Karpas-422 (cell line): ENCODE measurements at regions not wholly inside any gene's neighbourhood (a gene's known extent, or its start where the extent isn't known, plus 50 kb on each side); places are given as distances from the start of the nearest gene placed in this dataset.

Source experiments
- DNase-seq: peaks from one replicate; pipeline ENCODE4 v3.0.0-alpha.2; 2015
- H2AFZ ChIP-seq: fragments of 200-600 bp; sonication (generic); 2 replicates; pipeline ENCODE4 v1.6.1; 2014; ENCODE audit warnings: antibody characterized with exemption, low read length, mixed read lengths
- H3K27ac ChIP-seq: fragments of 200-600 bp; sonication (generic); 2 replicates; pipeline ENCODE4 v1.5.1; 2014; ENCODE audit warnings: mild to moderate bottlenecking, low read length, moderate library complexity
- H3K27me3 ChIP-seq: fragments of 200-600 bp; sonication (generic); 2 replicates; pipeline ENCODE4 v1.6.1; 2014; ENCODE audit warnings: low read length, mixed read lengths
- H3K36me3 ChIP-seq: fragments of 200-600 bp; sonication (generic); 2 replicates; pipeline ENCODE4 v1.6.1; 2014; ENCODE audit warnings: low read length, mixed read lengths; ENCODE audit not compliant: insufficient read depth
- H3K4me1 ChIP-seq: fragments of 200-600 bp; sonication (generic); 2 replicates; pipeline ENCODE4 v1.6.1; 2014; ENCODE audit warnings: mild to moderate bottlenecking, low read length, mixed read lengths
- H3K4me2 ChIP-seq: fragments of 200-600 bp; sonication (generic); 2 replicates; pipeline ENCODE4 v1.6.1; 2014; ENCODE audit warnings: low read length, low read depth, mild to moderate bottlenecking; ENCODE audit not compliant: poor library complexity, severe bottlenecking
- H3K4me3 ChIP-seq: fragments of 200-600 bp; sonication (generic); 2 replicates; pipeline ENCODE4 v1.5.1; 2014; ENCODE audit warnings: mild to moderate bottlenecking, antibody characterized with exemption, low read length, mixed read lengths
- H3K79me2 ChIP-seq: fragments of 200-600 bp; sonication (generic); 2 replicates; pipeline ENCODE4 v1.6.1; 2014; ENCODE audit warnings: mild to moderate bottlenecking, low read length, mixed read lengths
- H3K9ac ChIP-seq: fragments of 200-600 bp; sonication (generic); 2 replicates; pipeline ENCODE4 v1.6.0; 2014; ENCODE audit warnings: low read length
- H3K9me2 ChIP-seq: fragments of 200-600 bp; sonication (generic), shearing (Covaris generic); replicated peaks from 2 replicates; pipeline ENCODE4 v1.6.0; 2014; ENCODE audit warnings: mild to moderate bottlenecking, low read length, moderate library complexity; ENCODE audit not compliant: insufficient read depth
- H3K9me3 ChIP-seq: fragments of 300-700, 200-600 bp; sonication (generic); 2 replicates; pipeline ENCODE4 v1.6.1; 2014; ENCODE audit warnings: low read length, mixed read lengths
- H4K20me1 ChIP-seq: fragments of 200-600 bp; sonication (generic); 2 replicates; pipeline ENCODE4 v1.6.1; 2014; ENCODE audit warnings: mild to moderate bottlenecking, antibody characterized with exemption, low read length, low read depth; ENCODE audit not compliant: insufficient read depth

DNA sequence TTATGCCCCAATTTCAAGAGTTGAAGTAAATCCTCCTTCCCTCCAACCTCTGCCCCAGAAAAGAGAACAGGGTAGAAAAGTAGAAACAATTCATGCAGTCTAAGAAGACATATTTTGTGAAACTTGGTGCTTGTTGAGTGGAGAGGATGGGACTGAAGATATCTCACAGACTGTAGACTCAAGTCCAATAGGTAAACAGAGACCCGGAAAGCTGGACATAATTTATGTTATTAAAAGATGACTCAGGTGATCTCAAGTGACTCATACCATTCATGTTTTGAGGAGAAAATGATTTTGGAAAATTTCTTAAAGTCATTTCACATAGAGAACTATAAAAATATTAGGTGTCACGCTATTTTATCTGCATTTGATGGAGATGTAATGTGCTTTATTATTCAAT lies 203.1 kb upstream of the SOX9 start:
- Histone ChIP-seq H3K9me3 (no peaks in the 10 kb centered on the region), H3K9me2 (no peaks in the 10 kb centered on the region), H3K27ac (no peak overlapping the region), H4K20me1 (no peaks in the 10 kb centered on the region), H3K4me1 (no peaks in the 10 kb centered on the region), H3K4me2 (no peak overlapping the region), H3K36me3 (no peaks in the 10 kb centered on the region), H3K79me2 (no peaks in the 10 kb centered on the region), H2AFZ (no peak overlapping the region), H3K4me3 (no peak overlapping the region), H3K9ac (no peak overlapping the region), H3K27me3 (no peaks in the 10 kb centered on the region)
- DNase-seq = no peak

- H3K4me3 ChIP-seq = no peak overlapping the region
- no peaks in the 10 kb centered on the region for H3K27me3 ChIP-seq
- no peak for DNase-seq
- H3K9me2 ChIP-seq = no peaks in the 10 kb centered on the region
- no peaks in the 10 kb centered on the region for H3K4me1 ChIP-seq
- no peaks in the 10 kb centered on the region for H3K79me2 ChIP-seq
- H4K20me1 ChIP-seq = no peaks in the 10 kb centered on the region
- H3K36me3 ChIP-seq = no peaks in the 10 kb centered on the region
- no peak overlapping the region for H3K27ac ChIP-seq
- no peaks in the 10 kb centered on the region for H3K9me3 ChIP-seq
- no peak overlapping the region for H2AFZ ChIP-seq
- no peak overlapping the region for H3K9ac ChIP-seq
- no peak overlapping the region for H3K4me2 ChIP-seq
These were observed 201.6 kb upstream of the SOX9 start for GRCh38 chr17:71919186-71919585.

- no peaks in the 10 kb centered on the region for H3K27me3 ChIP-seq
- H3K9me3 ChIP-seq = no peaks in the 10 kb centered on the region
- H3K4me2 ChIP-seq = no peak overlapping the region
- no peaks in the 10 kb centered on the region for H3K36me3 ChIP-seq
- no peak overlapping the region for H3K9ac ChIP-seq
- no peak overlapping the region for H3K4me3 ChIP-seq
- no peaks in the 10 kb centered on the region for H3K9me2 ChIP-seq
- H3K4me1 ChIP-seq = no peaks in the 10 kb centered on the region
- no peaks in the 10 kb centered on the region for H3K79me2 ChIP-seq
- no peak overlapping the region for H3K27ac ChIP-seq
- no peak overlapping the region for H2AFZ ChIP-seq
- H4K20me1 ChIP-seq = no peaks in the 10 kb centered on the region
- no peak for DNase-seq
These were observed 200.9 kb upstream of the SOX9 start for GRCh38 chr17:71919896-71920295.

DNA sequence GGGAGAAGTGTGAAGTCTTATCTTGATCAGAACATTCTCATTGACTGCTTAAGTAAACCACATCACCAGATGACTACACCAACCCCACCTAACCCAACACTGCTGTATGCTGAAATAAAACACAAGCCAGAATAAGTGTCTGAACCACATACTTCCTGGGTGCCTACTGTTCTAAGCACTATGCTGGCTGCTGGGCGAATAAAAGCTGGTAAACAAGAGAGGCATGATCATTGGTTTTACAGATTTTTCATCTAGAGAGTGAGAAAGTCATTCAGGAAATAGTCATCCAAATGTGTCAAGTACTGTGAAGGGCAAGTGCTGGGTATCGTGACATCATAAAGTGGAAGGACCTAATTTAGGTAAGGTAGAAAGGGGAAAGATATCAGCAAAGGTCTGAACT lies 199.0 kb upstream of the SOX9 start:
- no peaks in the 10 kb centered on the region for H3K9me2 ChIP-seq
- no peak overlapping the region for H3K4me3 ChIP-seq
- no peak overlapping the region for H3K9ac ChIP-seq
- H3K4me2 ChIP-seq = no peak overlapping the region
- H2AFZ ChIP-seq = no peak overlapping the region
- H3K36me3 ChIP-seq = no peaks in the 10 kb centered on the region
- H3K9me3 ChIP-seq = no peaks in the 10 kb centered on the region
- no peaks in the 10 kb centered on the region for H3K79me2 ChIP-seq
- H4K20me1 ChIP-seq = no peaks in the 10 kb centered on the region
- no peaks in the 10 kb centered on the region for H3K4me1 ChIP-seq
- H3K27me3 ChIP-seq = no peaks in the 10 kb centered on the region
- no peak for DNase-seq
- H3K27ac ChIP-seq = no peak overlapping the region

GRCh38 chr17:71922439-71922838 lies 198.4 kb upstream of the SOX9 start:
- no peak for DNase-seq
- H2AFZ ChIP-seq = no peak overlapping the region

DNA sequence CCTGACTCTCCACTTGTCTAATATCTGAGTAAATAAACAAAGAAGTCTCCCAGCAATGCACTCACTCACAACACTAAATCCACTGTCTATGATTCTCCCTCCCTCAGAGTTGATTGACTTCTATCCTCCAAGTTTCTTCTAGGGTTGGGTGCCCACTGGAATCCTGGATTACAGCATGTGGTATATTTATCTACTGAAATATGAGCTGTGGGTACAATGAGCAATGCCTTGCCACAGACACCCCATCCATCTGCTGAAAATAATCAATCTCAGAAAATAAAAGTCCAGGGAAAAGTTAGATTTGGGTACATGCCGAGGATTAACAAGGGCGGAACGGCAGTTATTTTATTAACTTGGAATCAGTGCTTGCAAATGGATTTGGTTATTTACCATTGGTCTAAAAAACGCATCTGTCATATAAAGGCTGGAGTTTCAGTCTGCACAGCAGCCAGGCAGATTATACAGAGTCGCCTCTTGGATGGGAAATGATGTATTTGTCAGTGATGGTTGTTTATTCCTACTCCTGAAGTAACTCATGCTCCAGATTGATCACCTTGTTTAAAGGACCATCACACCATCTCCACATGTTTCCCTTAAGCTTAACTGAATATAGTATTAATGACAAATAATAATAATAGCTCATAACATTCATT lies 193.9 kb upstream of the SOX9 start:
- H3K79me2 ChIP-seq = no peaks in the 10 kb centered on the region
- no peaks in the 10 kb centered on the region for H3K9me3 ChIP-seq
- H3K9me2 ChIP-seq = no peaks in the 10 kb centered on the region
- H2AFZ ChIP-seq = no peak overlapping the region
- H3K4me1 ChIP-seq = no peaks in the 10 kb centered on the region
- H3K27me3 ChIP-seq = no peaks in the 10 kb centered on the region
- no peaks in the 10 kb centered on the region for H3K36me3 ChIP-seq
- no peak for DNase-seq
- no peak overlapping the region for H3K4me3 ChIP-seq
- no peak overlapping the region for H3K4me2 ChIP-seq
- no peaks in the 10 kb centered on the region for H4K20me1 ChIP-seq
- H3K27ac ChIP-seq = no peak overlapping the region
- H3K9ac ChIP-seq = no peak overlapping the region

More at GRCh38 chr17:71922439-71922838, 198.4 kb upstream of the SOX9 start:
- H3K27me3 ChIP-seq = no peaks in the 10 kb centered on the region
- no peak overlapping the region for H3K27ac ChIP-seq
- no peaks in the 10 kb centered on the region for H3K9me3 ChIP-seq
- H3K4me2 ChIP-seq = no peak overlapping the region
- no peaks in the 10 kb centered on the region for H3K36me3 ChIP-seq
- H3K9me2 ChIP-seq = no peaks in the 10 kb centered on the region
- H3K79me2 ChIP-seq = no peaks in the 10 kb centered on the region
- H3K9ac ChIP-seq = no peak overlapping the region
- H3K4me1 ChIP-seq = no peaks in the 10 kb centered on the region
- no peak overlapping the region for H3K4me3 ChIP-seq
- no peaks in the 10 kb centered on the region for H4K20me1 ChIP-seq

- Histone ChIP-seq H2AFZ (no peak overlapping the region), H3K4me1 (no peaks in the 10 kb centered on the region), H3K4me2 (no peak overlapping the region), H3K27ac (no peak overlapping the region), H3K4me3 (no peak overlapping the region), H4K20me1 (no peaks in the 10 kb centered on the region), H3K9me3 (no peaks in the 10 kb centered on the region), H3K36me3 (no peaks in the 10 kb centered on the region), H3K79me2 (no peaks in the 10 kb centered on the region), H3K9me2 (no peaks in the 10 kb centered on the region), H3K9ac (no peak overlapping the region), H3K27me3 (no peaks in the 10 kb centered on the region)
- no peak for DNase-seq
These were observed 187.5 kb upstream of the SOX9 start for GRCh38 chr17:71933306-71933705.

DNA sequence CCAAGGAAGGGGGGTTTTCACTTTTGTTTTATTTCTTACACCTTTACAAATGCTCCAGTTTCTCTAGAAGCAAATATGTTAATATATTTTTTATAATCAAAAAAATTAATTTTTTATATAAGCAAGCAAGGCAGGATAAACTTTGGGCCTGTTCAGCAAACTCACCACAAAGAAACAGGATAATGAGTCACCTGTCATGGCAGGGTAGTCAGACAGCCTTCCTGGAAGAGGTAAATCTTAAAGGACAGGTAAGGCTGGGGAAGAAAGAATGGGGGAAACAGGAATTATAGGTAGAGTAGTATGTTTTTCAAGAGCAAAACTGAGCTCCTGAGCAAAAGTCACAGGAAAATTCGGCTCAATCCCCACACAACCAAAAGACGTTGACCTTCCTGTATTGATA lies 186.3 kb upstream of the SOX9 start:
- no peak overlapping the region for H3K4me2 ChIP-seq
- no peaks in the 10 kb centered on the region for H4K20me1 ChIP-seq
- H3K9me2 ChIP-seq = no peaks in the 10 kb centered on the region
- H3K27ac ChIP-seq = no peak overlapping the region
- no peaks in the 10 kb centered on the region for H3K4me1 ChIP-seq
- no peaks in the 10 kb centered on the region for H3K9me3 ChIP-seq
- H2AFZ ChIP-seq = no peak overlapping the region
- H3K4me3 ChIP-seq = no peak overlapping the region
- H3K79me2 ChIP-seq = no peaks in the 10 kb centered on the region
- no peaks in the 10 kb centered on the region for H3K27me3 ChIP-seq
- H3K36me3 ChIP-seq = no peaks in the 10 kb centered on the region
- H3K9ac ChIP-seq = no peak overlapping the region
- DNase-seq = no peak

DNA sequence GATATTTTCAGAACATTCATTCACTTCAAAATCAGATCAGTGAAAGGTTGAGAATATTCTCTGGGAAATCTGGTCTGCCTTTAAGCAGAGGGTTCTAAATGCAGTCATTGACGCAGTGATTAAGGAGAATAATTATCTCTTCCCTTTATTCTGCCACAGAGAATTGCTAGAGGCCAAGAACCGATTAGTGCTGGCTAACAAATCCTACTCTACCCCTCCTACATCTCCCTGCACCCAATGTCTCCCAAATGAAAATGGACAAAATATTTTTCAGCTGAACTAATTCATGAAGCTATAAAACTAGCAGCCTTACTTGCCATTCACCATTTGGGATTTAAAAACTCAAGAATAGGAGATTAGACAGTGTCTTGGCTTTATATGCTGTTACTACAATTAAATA lies 185.5 kb upstream of the SOX9 start:
- Histone ChIP-seq H3K27ac (no peak overlapping the region), H3K9ac (no peak overlapping the region), H3K9me2 (no peaks in the 10 kb centered on the region), H3K27me3 (no peaks in the 10 kb centered on the region), H3K9me3 (no peaks in the 10 kb centered on the region), H4K20me1 (no peaks in the 10 kb centered on the region), H3K4me3 (no peak overlapping the region), H3K4me1 (no peaks in the 10 kb centered on the region), H3K36me3 (no peaks in the 10 kb centered on the region), H3K4me2 (no peak overlapping the region), H2AFZ (no peak overlapping the region), H3K79me2 (no peaks in the 10 kb centered on the region)
- DNase-seq = no peak
